ENCODE measurements at regions not wholly inside any gene's neighbourhood (a gene's known extent, or its start where the extent isn't known, plus 50 kb on each side); places are given as distances from the start of the nearest gene placed in this dataset.

GRCh38 chr1:166338105-166338504, 171.3 kb upstream of the FAM78B start:
- Histone ChIP-seq H3K36me3 (ENCODE audit: control insufficient read depth in 2 of 2, insufficient read depth in 2 of 2, low read length in 1 of 2) (no peaks in the 10 kb centered on the region), H3K27me3 (ENCODE audit: control insufficient read depth in 1 of 2, insufficient read depth in 2 of 2, low read length in 2 of 2) (no peaks in the 10 kb centered on the region), H3K27ac (ENCODE audit: low read depth in 2 of 2, low read length in 1 of 2) (no peak overlapping the region), H3K9me3 (ENCODE audit: control insufficient read depth in 2 of 2, insufficient read depth in 1 of 2, low read depth in 1 of 2, low read length in 1 of 2) (peaks cover 0 to 2% of the 10 kb centered on the region in 2 donors), H3K4me3 (ENCODE audit: low read depth in 1 of 2, low read length in 2 of 2) (no peak overlapping the region), H3K4me1 (ENCODE audit: control insufficient read depth in 2 of 2, insufficient read depth in 2 of 2, low read length in 1 of 2) (no peaks in the 10 kb centered on the region)
- 93% methylated on average over 2 of the region's 2 CpGs for WGBS, 2 donors

GRCh38 chr1:166340709-166341108, 173.9 kb upstream of the FAM78B start:
- no peaks in the 10 kb centered on the region for H3K36me3 ChIP-seq (ENCODE audit: control insufficient read depth in 2 of 2, insufficient read depth in 2 of 2, low read length in 1 of 2)
- no peak overlapping the region for H3K27ac ChIP-seq (ENCODE audit: low read depth in 2 of 2, low read length in 1 of 2)
- H3K27me3 ChIP-seq (ENCODE audit: control insufficient read depth in 1 of 2, insufficient read depth in 2 of 2, low read length in 2 of 2): no peaks in the 10 kb centered on the region
- no peaks in the 10 kb centered on the region for H3K4me1 ChIP-seq (ENCODE audit: control insufficient read depth in 2 of 2, insufficient read depth in 2 of 2, low read length in 1 of 2)
- no peaks in the 10 kb centered on the region for H3K9me3 ChIP-seq (ENCODE audit: control insufficient read depth in 2 of 2, insufficient read depth in 1 of 2, low read depth in 1 of 2, low read length in 1 of 2)
- no peak overlapping the region for H3K4me3 ChIP-seq (ENCODE audit: low read depth in 1 of 2, low read length in 2 of 2)

- Histone ChIP-seq H3K27ac (ENCODE audit: low read depth in 2 of 2, low read length in 1 of 2) (no peak overlapping the region), H3K27me3 (ENCODE audit: control insufficient read depth in 1 of 2, insufficient read depth in 2 of 2, low read length in 2 of 2) (no peaks in the 10 kb centered on the region), H3K36me3 (ENCODE audit: control insufficient read depth in 2 of 2, insufficient read depth in 2 of 2, low read length in 1 of 2) (no peaks in the 10 kb centered on the region), H3K4me1 (ENCODE audit: control insufficient read depth in 2 of 2, insufficient read depth in 2 of 2, low read length in 1 of 2) (no peaks in the 10 kb centered on the region), H3K4me3 (ENCODE audit: low read depth in 1 of 2, low read length in 2 of 2) (no peak overlapping the region), H3K9me3 (ENCODE audit: control insufficient read depth in 2 of 2, insufficient read depth in 1 of 2, low read depth in 1 of 2, low read length in 1 of 2) (no peaks in the 10 kb centered on the region)
- WGBS, 2 donors: 95 to 97% methylated on average over 18 to 22 of the region's 22 CpGs
These were observed 176.5 kb upstream of the FAM78B start for GRCh38 chr1:166343276-166343675.

- Histone ChIP-seq H3K4me1 (ENCODE audit: control insufficient read depth in 2 of 2, insufficient read depth in 2 of 2, low read length in 1 of 2) (no peaks in the 10 kb centered on the region), H3K9me3 (ENCODE audit: control insufficient read depth in 2 of 2, insufficient read depth in 1 of 2, low read depth in 1 of 2, low read length in 1 of 2) (no peaks in the 10 kb centered on the region), H3K27ac (ENCODE audit: low read depth in 2 of 2, low read length in 1 of 2) (no peak overlapping the region), H3K27me3 (ENCODE audit: control insufficient read depth in 1 of 2, insufficient read depth in 2 of 2, low read length in 2 of 2) (no peaks in the 10 kb centered on the region), H3K4me3 (ENCODE audit: low read depth in 1 of 2, low read length in 2 of 2) (no peak overlapping the region), H3K36me3 (ENCODE audit: control insufficient read depth in 2 of 2, insufficient read depth in 2 of 2, low read length in 1 of 2) (no peaks in the 10 kb centered on the region)
- WGBS, 2 donors: 49 to 54% methylated on average over 5 of the region's 5 CpGs
These were observed 183.7 kb upstream of the FAM78B start for GRCh38 chr1:166350490-166350889.

GRCh38 chr1:166351676-166352075, 184.9 kb upstream of the FAM78B start:
- H3K9me3 ChIP-seq (ENCODE audit: control insufficient read depth in 2 of 2, insufficient read depth in 1 of 2, low read depth in 1 of 2, low read length in 1 of 2): no peaks in the 10 kb centered on the region
- no peak overlapping the region for H3K4me3 ChIP-seq (ENCODE audit: low read depth in 1 of 2, low read length in 2 of 2)
- no peak overlapping the region for H3K27ac ChIP-seq (ENCODE audit: low read depth in 2 of 2, low read length in 1 of 2)
- no peaks in the 10 kb centered on the region for H3K36me3 ChIP-seq (ENCODE audit: control insufficient read depth in 2 of 2, insufficient read depth in 2 of 2, low read length in 1 of 2)
- no peaks in the 10 kb centered on the region for H3K4me1 ChIP-seq (ENCODE audit: control insufficient read depth in 2 of 2, insufficient read depth in 2 of 2, low read length in 1 of 2)
- 48 to 52% methylated on average over 1 of the region's 1 CpG for WGBS, 2 donors
- no peaks in the 10 kb centered on the region for H3K27me3 ChIP-seq (ENCODE audit: control insufficient read depth in 1 of 2, insufficient read depth in 2 of 2, low read length in 2 of 2)

- Histone ChIP-seq H3K27me3 (ENCODE audit: control insufficient read depth in 1 of 2, insufficient read depth in 2 of 2, low read length in 2 of 2) (no peaks in the 10 kb centered on the region), H3K9me3 (ENCODE audit: control insufficient read depth in 2 of 2, insufficient read depth in 1 of 2, low read depth in 1 of 2, low read length in 1 of 2) (no peaks in the 10 kb centered on the region), H3K4me1 (ENCODE audit: control insufficient read depth in 2 of 2, insufficient read depth in 2 of 2, low read length in 1 of 2) (no peaks in the 10 kb centered on the region), H3K36me3 (ENCODE audit: control insufficient read depth in 2 of 2, insufficient read depth in 2 of 2, low read length in 1 of 2) (no peaks in the 10 kb centered on the region), H3K4me3 (ENCODE audit: low read depth in 1 of 2, low read length in 2 of 2) (no peak overlapping the region), H3K27ac (ENCODE audit: low read depth in 2 of 2, low read length in 1 of 2) (no peak overlapping the region)
- WGBS, 2 donors: 79 to 87% methylated on average over 3 of the region's 3 CpGs
These were observed 186.4 kb upstream of the FAM78B start for GRCh38 chr1:166353213-166353612.

- WGBS, 2 donors: 40 to 44% methylated on average over 4 of the region's 4 CpGs
- H3K27me3 ChIP-seq (ENCODE audit: control insufficient read depth in 1 of 2, insufficient read depth in 2 of 2, low read length in 2 of 2): no peaks in the 10 kb centered on the region
- H3K4me3 ChIP-seq (ENCODE audit: low read depth in 1 of 2, low read length in 2 of 2): no peak overlapping the region
- no peaks in the 10 kb centered on the region for H3K36me3 ChIP-seq (ENCODE audit: control insufficient read depth in 2 of 2, insufficient read depth in 2 of 2, low read length in 1 of 2)
- H3K27ac ChIP-seq (ENCODE audit: low read depth in 2 of 2, low read length in 1 of 2): no peak overlapping the region
- H3K9me3 ChIP-seq (ENCODE audit: control insufficient read depth in 2 of 2, insufficient read depth in 1 of 2, low read depth in 1 of 2, low read length in 1 of 2): no peaks in the 10 kb centered on the region
- no peaks in the 10 kb centered on the region for H3K4me1 ChIP-seq (ENCODE audit: control insufficient read depth in 2 of 2, insufficient read depth in 2 of 2, low read length in 1 of 2)
These were observed 187.6 kb upstream of the FAM78B start for GRCh38 chr1:166354406-166354805.

- peaks cover 0 to 4% of the 10 kb centered on the region in 2 donors for H3K9me3 ChIP-seq (ENCODE audit: control insufficient read depth in 2 of 2, insufficient read depth in 1 of 2, low read depth in 1 of 2, low read length in 1 of 2)
- no peak overlapping the region for H3K4me3 ChIP-seq (ENCODE audit: low read depth in 1 of 2, low read length in 2 of 2)
- H3K27me3 ChIP-seq (ENCODE audit: control insufficient read depth in 1 of 2, insufficient read depth in 2 of 2, low read length in 2 of 2): no peaks in the 10 kb centered on the region
- H3K27ac ChIP-seq (ENCODE audit: low read depth in 2 of 2, low read length in 1 of 2): no peak overlapping the region
- H3K36me3 ChIP-seq (ENCODE audit: control insufficient read depth in 2 of 2, insufficient read depth in 2 of 2, low read length in 1 of 2): no peaks in the 10 kb centered on the region
- H3K4me1 ChIP-seq (ENCODE audit: control insufficient read depth in 2 of 2, insufficient read depth in 2 of 2, low read length in 1 of 2): no peaks in the 10 kb centered on the region
- 72 to 77% methylated on average over 4 of the region's 4 CpGs for WGBS, 2 donors
These were observed 198.3 kb upstream of the FAM78B start for GRCh38 chr1:166365081-166365480.

- Histone ChIP-seq H3K27ac (ENCODE audit: low read depth in 2 of 2, low read length in 1 of 2) (no peak overlapping the region), H3K4me3 (ENCODE audit: low read depth in 1 of 2, low read length in 2 of 2) (no peak overlapping the region), H3K4me1 (ENCODE audit: control insufficient read depth in 2 of 2, insufficient read depth in 2 of 2, low read length in 1 of 2) (no peaks in the 10 kb centered on the region), H3K36me3 (ENCODE audit: control insufficient read depth in 2 of 2, insufficient read depth in 2 of 2, low read length in 1 of 2) (no peaks in the 10 kb centered on the region), H3K9me3 (ENCODE audit: control insufficient read depth in 2 of 2, insufficient read depth in 1 of 2, low read depth in 1 of 2, low read length in 1 of 2) (peaks cover 0 to 4% of the 10 kb centered on the region in 2 donors), H3K27me3 (ENCODE audit: control insufficient read depth in 1 of 2, insufficient read depth in 2 of 2, low read length in 2 of 2) (no peaks in the 10 kb centered on the region)
- WGBS, 2 donors: 53 to 56% methylated on average over 3 of the region's 3 CpGs
These were observed 201.2 kb upstream of the FAM78B start for GRCh38 chr1:166368030-166368429.

GRCh38 chr1:166377896-166378295, 211.1 kb upstream of the FAM78B start:
- H3K27ac ChIP-seq (ENCODE audit: low read depth in 2 of 2, low read length in 1 of 2): no peak overlapping the region
- H3K36me3 ChIP-seq (ENCODE audit: control insufficient read depth in 2 of 2, insufficient read depth in 2 of 2, low read length in 1 of 2): no peaks in the 10 kb centered on the region
- H3K4me1 ChIP-seq (ENCODE audit: control insufficient read depth in 2 of 2, insufficient read depth in 2 of 2, low read length in 1 of 2): no peaks in the 10 kb centered on the region
- H3K4me3 ChIP-seq (ENCODE audit: low read depth in 1 of 2, low read length in 2 of 2): no peak overlapping the region
- H3K27me3 ChIP-seq (ENCODE audit: control insufficient read depth in 1 of 2, insufficient read depth in 2 of 2, low read length in 2 of 2): no peaks in the 10 kb centered on the region
- H3K9me3 ChIP-seq (ENCODE audit: control insufficient read depth in 2 of 2, insufficient read depth in 1 of 2, low read depth in 1 of 2, low read length in 1 of 2): no peaks in the 10 kb centered on the region
- 61 to 69% methylated on average over 4 of the region's 4 CpGs for WGBS, 2 donors

All from esophagus (tissue), 2 donors.